HG03565 (cell line): ENCODE measurements at regions not wholly inside any gene's neighbourhood (a gene's known extent, or its start where the extent isn't known, plus 50 kb on each side); places are given as distances from the start of the nearest gene placed in this dataset.
"Not testable (repeated sequence)": the region's sequence is repeated elsewhere in the genome, so short reads cannot be mapped to it uniquely, and the experiment has no call there.

Experiments used
- ATAC-seq: cut with Tn5 transposase; IDR thresholded peaks from one replicate; pipeline ENCODE4 v1.9.1; 2021; ENCODE audit warnings: mild to moderate bottlenecking, moderate library complexity; ENCODE audit not compliant: unreplicated experiment

- ATAC-seq, result no peak
Observed at GRCh38 chr10:10014846-10015245, 1002.8 kb upstream of the CELF2 start.

GRCh38 chr10:10017716-10018115, 1000.0 kb upstream of the CELF2 start:
- no peak for ATAC-seq

GRCh38 chr10:10020945-10021344, 996.7 kb upstream of the CELF2 start:
- ATAC-seq, result no peak

- ATAC-seq, result no peak
Observed at GRCh38 chr10:10032991-10033390, 984.7 kb upstream of the CELF2 start.

- no peak for ATAC-seq
Observed at GRCh38 chr10:10038348-10038747, 979.3 kb upstream of the CELF2 start.

GRCh38 chr10:10039595-10039994, 978.1 kb upstream of the CELF2 start:
- no peak for ATAC-seq

GRCh38 chr10:10043083-10043482, 974.6 kb upstream of the CELF2 start:
- no peak for ATAC-seq

GRCh38 chr10:10044922-10045764, 972.5 kb upstream of the CELF2 start:
- no peak for ATAC-seq

- no peak for ATAC-seq
Observed at GRCh38 chr10:10045765-10046028, 972.0 kb upstream of the CELF2 start.

GRCh38 chr10:10047426-10047825, 970.2 kb upstream of the CELF2 start:
- ATAC-seq, result no peak

- no peak for ATAC-seq
Observed at GRCh38 chr10:10053051-10053450, 964.6 kb upstream of the CELF2 start.

- no peak for ATAC-seq
Observed at GRCh38 chr10:10054466-10054865, 963.2 kb upstream of the CELF2 start.

GRCh38 chr10:10055656-10056442, 961.8 kb upstream of the CELF2 start:
- no peak for ATAC-seq

- ATAC-seq, result no peak
Observed at GRCh38 chr10:10056961-10057360, 960.7 kb upstream of the CELF2 start.

- no peak for ATAC-seq
Observed at GRCh38 chr10:10067644-10068043, 950.0 kb upstream of the CELF2 start.

- not testable (repeated sequence) for ATAC-seq
Observed at GRCh38 chr10:10074847-10075246, 942.8 kb upstream of the CELF2 start.

GRCh38 chr10:10078446-10078845, 939.2 kb upstream of the CELF2 start:
- no peak for ATAC-seq

GRCh38 chr10:10092581-10092980, 925.1 kb upstream of the CELF2 start:
- no peak for ATAC-seq

- ATAC-seq, result no peak
Observed at GRCh38 chr10:10093021-10093420, 924.7 kb upstream of the CELF2 start.

- ATAC-seq, result no peak
Observed at GRCh38 chr10:10094691-10095090, 923.0 kb upstream of the CELF2 start.

GRCh38 chr10:10096296-10096695, 921.4 kb upstream of the CELF2 start:
- no peak for ATAC-seq

- no peak for ATAC-seq
Observed at GRCh38 chr10:10096898-10097297, 920.8 kb upstream of the CELF2 start.
